CD4-positive, alpha-beta T cell treated with Interferon alpha-2 for 1 hour (primary cell): ENCODE measurements at regions not wholly inside any gene's neighbourhood (a gene's known extent, or its start where the extent isn't known, plus 50 kb on each side); places are given as distances from the start of the nearest gene placed in this dataset.

Experiments used
- DNase-seq, 2 donors: peaks; one replicate each; pipeline ENCODE4 v3.0.0-alpha.2; 2020 to 2022

DNA sequence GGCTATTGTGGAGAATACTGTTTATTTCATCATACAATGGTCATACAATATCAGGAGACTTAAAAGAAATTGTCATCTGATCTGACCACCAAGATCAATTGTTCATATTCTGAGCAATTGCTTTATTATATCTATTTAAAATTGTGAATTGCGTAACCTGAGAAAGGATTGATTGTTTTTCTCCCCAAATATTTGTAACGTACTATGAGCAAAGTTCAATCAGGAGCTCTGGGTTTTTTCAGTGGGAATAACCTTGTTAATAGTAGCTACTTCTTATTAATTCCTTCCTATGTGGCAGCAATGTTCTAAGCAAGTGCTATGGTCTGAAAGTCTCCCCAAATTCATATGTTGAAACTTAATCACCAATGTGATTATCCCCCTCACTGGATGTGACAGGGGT is 323.1 kb downstream of the ZPLD1 start:
- DNase-seq = no peak

DNA sequence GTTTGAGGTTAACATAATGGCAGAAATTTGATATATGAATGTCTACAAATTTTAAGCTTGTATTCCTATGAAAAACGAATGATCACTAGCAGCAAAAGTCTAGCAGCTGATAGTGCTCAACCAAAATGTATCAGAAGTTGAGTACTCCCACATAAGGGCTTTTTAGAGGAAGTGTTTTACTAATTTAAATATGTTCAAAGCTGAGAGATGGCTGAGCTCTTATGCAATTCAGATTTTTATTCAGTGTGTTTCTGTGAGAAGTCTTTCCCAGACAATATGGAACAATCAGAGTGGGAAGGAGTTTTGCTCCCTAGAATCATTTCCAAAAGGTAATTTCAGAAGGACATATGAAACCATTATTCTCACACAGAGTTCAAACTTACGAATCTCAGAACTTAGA is 327.0 kb downstream of the ZPLD1 start:
- DNase-seq = no peak

DNA sequence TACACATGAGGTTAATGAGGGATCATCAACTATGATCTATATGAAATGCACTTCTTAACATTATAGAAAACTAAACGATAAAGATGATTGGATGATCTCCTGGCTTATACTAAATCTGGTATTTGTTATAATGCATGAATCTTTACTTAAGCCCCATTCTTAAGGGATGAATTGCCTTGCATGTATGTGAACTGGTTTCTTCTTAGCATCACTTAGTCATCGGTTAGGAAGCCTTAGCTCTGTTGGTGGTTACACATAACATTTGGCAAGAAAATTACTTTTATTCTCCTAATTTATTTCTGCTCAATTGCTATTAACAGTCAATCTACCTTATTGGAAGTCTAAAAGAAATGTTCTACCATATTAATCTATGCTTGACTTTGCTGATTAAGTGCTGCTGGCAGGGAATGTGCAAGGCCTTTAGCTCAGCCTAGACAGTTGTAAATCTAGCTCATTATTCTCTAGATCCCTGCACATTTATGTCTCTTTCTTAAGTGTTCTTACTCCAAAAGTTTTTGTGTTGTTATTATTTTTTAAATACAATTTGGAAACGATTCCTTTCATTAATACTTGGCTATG is 356.0 kb downstream of the ZPLD1 start:
- no peak for DNase-seq

DNA sequence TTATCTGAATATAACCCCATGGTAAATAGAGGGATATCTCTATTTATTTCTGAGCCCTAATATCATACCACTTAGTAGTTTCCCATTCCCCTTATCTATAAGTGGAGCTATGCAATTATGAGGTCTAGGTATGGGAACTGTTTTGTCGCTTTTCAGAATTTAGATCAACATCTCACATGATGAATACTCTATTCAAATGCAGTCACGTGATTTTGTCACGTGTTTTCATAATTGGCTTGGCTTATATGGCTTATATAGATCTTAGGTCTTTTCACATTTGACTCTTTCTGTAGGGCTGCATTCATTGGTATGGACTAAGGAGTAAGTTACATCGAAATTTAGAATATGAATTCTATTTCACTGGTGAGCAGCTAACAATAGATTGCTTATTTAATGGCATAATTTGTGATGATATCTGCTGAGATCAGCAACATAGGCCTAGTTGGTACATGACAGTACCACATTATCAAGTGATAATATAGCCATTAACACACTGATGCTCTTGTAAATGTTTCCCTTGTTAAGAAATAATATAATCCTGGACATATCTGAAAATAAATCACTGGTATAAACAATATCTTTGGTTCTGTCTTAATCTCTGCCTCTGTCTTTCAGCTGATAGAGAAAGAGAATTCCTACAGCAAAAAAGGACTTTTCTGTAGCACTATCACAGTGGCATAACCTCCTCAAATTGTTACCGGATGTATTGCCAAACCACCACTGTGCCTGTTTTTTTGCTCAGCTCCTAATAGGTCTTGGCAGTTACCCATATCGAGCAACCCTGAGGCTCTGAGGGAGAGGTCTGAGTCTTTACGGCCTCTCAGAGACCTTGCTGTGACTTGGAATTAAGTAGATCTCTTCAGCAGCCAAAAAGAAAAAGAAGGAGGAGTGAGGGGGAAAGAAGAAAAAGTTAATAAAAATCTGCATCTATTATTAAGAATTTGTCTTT is 357.1 kb downstream of the ZPLD1 start:
- DNase-seq = no peak

DNA sequence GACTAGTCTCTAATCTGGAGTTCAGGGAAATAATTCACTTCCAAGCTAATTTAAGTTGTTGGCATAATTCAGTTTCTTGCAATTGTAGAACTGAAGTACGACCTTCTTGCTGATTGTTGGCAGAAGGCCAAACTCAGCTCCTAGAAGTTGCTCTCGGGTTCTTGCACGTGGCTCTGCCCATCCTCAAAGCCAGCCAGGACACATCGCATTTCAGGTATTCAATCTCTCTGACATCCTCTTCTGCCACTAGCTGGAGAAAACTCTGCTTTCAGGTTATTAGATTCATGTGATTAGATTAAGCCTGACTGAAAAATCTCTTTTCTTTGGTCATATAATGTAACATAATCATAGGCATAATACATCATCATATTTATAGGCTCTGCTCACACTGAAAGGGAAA is 362.0 kb downstream of the ZPLD1 start:
- no peak for DNase-seq

DNA sequence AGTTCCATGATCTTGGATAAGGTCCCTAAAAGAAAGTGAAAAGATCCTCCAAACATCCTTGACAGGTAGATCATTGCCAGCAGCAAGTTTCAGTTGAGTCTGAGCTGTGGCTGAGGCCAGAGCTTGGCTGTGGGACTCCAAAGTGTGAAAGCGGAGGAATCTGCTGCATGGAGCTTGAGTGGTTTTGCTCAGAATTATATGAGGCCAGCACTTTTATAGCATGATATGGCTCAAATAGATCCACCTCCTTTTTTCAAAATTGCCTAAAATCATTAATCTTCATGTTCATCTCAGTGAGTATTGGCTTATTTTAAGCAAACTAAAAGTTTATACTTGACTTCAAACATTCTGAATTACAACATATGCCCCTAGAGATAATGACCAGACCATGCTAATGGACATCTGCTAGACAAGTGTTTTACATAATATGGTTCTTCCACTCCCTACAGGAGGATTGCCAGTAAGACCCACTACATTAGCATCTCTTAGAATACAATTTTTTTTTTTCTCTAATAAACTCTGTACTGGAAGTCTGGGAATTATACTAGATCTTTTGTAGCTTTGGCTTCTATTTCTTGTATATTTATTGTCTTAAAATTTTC is 368.1 kb downstream of the ZPLD1 start:
- DNase-seq = no peak

DNA sequence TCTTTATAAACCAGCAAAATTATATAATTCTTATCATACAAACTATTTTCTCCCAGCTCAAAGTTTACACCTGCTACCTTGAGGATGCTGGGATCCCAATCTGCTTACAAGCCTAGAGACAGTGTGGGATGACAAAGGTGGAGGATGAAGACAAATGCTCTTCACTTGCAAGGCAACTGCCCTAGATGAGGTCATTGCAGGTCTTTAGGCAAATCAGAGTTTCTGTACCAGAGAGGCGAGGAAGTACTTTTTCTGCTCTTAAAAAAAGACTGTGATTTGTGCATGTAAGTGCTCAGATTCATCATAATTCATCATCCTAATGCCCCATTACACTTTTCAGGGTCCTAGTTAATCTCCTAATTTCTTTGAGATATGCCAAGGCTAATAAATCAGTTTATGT is 376.1 kb downstream of the ZPLD1 start:
- DNase-seq = no peak

DNA sequence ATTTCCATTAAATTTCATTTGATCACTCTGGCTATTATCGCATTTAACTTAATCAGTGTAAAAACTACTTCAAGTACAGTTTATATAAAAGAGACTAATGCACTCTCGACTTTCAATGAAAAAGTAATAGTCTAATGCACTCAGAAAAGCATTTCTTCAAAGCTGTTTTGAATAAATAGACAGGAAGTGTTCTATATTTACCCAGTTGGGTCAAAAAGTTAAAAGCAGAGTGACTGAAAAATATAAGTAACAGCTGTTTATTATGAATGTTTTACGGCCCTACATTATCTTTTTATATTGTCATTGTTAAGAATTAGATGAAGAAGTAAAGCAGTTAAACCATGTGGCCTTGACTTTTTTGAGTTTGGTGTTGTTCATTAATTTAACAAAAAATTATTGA is 391.8 kb downstream of the ZPLD1 start:
- DNase-seq = no peak

DNA sequence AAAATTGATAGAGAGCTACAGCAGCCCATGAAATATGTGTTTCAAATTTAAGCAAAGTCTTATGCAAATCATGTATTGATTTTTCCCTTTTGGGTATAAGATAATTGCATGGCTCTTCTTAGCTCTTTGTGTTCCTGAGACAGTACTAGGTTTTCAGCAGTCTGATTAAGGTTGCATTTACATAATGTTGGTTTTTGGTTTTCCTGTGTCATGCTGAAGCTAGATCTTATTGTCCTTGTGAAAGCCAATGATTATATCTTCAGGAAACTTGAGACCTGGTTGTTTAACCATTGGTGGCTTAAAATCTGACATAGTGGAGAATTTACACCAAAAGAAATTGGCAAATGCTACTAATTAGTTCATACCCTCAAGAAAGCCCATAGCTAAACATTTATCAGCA is 392.6 kb downstream of the ZPLD1 start:
- no peak for DNase-seq

DNA sequence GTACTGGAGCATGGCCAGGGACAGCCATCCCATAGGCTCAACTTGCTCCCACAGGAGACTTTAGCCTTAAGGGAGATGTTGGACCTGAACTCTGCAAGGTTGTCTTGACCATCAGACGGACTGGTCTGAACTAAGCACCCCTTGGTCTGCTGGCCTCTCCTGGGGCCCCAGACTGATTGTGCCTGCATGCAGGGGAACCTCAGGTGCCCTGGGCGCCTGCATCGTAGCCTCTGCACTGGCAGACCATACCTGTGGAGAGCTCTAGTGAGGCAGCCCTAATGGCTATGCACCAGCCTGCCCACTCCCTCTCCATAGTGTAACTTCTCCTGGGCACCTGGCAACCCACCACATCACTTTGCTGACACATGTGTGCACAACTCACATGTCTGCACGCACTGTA is 395.6 kb downstream of the ZPLD1 start:
- no peak for DNase-seq

DNA sequence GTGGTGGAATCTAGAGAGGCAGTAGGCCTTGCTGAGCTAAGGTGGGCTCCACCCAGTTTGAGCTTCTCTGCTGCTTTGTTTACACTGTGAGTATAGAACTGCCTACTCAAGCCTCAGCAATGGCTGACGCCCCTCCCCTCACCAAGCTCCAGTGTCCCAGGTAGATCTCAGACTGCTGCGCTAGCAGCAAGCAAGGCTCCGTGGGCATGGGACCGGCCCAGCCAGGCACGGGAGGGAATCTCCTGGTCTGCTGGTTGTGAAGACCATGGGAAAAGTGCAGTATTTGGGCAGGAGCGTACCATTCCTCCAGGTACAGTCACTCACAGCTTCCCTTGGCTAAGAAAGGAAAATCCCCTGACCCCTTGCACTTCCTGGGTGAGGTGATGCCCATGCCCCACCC is 407.1 kb downstream of the ZPLD1 start:
- DNase-seq = no peak

DNA sequence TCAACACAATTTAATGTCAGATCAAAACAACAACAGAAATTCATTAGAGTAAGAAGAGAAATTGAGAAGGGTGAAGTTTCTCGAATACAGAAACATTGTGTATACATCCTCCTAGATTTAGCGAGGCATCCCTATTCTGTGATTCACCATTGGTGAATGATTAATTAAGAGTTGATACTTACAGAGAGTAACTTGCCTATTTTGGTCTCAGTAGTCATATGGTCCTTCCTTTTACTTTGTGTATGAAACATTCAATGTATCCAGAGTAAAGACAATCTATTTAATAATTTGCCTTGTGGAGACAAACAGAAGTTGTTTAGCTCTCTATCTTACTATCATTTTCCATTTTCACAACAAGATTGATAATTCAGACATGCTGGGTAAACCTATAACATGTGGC is 432.0 kb downstream of the ZPLD1 start:
- DNase-seq = no peak

DNA sequence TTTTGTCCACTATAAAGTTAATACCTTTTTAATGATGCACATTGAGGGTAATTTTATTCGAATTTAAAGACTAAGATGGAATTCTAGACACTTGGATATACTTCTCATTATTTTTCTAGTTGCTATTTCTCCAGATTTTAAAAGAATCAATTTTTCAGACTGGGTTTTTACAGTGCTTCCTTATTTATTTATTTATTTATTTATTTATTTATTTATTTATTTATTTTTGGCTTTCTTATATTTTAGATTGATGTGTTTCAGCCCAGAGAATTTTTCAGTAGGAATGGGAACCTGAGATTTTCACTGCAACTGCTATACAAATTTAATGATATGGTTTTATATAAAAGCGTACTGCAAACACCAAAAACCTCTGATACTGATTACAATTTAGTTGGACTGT is 448.7 kb downstream of the ZPLD1 start:
- no peak for DNase-seq

DNA sequence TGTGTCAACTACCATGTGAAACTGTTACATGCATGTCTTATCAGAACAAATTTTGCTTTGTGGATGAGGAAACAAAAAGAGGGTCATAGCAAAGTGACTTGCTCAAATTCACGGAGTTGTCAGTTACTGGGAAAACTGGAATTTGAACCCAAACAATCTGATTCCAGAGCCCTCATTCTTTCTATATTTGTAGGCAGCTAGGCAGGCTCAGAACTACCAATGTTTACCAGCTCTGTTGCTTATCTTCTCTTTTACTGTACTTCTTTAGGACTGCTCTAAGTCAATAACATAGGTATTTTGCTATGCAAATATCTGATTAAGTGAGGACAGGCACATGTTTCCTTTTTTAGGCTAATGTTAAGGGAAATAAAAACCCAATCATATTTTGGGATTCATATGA is 450.5 kb downstream of the ZPLD1 start:
- no peak for DNase-seq

DNA sequence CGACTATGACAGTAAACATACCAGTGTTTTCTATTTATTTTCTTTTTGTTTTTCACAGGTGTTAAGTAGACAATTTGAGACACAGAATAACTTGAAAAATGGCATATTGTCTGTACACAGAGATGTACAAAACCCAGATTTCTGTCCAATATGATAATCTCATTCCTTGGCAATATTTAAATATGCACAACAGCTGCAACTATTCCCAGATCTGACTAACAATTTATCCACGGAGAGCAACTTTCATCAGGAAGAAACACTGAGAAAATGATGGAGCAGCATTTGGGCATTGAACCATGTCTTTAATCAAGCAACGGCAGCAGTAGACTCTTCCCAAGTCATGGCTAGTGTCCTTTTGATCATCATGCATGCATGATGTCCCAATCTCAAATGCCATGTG is 452.6 kb downstream of the ZPLD1 start:
- no peak for DNase-seq

DNA sequence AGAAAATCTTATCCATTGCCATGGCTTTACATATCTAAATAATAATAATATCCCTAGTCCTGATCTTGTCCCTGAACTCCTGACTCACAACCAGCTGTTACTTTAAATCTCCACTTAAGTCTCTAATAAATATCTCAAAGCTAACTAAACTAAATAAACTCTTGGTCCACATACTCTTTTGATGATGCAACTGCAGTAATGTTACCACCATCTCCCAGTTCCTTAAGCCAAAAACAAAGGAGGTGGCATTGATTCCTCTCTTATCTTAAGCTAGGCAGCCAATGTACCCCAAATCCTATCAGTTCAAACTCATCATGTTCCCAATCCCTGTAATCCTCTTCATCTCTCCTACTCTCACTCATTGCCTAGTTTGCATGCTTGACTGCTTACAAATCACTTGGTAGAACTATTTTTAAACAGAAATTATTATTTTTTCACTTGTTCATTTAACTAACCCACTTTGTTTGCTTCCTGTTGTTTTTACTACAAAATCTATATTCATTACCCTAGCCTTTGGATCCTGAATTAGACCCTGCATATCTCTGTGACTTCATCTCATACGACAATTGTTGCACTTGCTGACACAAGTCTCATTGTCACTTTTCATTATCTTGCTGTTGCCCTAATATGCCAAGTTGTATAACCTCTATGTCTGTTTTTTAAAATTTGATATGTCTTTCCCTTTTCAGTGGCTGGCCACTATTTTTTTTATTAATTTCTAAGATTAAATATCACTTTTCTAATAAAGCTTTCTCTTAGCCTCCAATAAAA is 462.2 kb downstream of the ZPLD1 start:
- no peak for DNase-seq

DNA sequence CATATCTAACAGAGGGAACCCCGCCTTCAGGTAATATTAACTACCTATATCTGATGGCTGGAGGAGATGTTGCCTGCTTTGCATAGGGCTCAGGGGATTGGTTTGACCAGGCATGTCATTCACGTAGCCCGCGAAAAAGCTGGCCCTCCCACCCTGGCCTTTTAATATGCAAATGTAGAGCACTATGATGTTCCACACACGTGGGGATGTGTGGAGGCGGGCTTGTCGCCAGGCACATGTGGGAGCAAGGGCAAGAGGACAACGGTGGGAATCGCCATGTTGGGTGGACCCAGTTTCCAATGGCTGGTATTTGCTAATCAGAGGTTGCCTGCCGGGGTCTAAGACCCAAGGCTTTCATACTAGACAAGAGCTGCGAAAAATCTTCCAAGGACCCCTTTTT is 469.8 kb downstream of the ZPLD1 start:
- no peak for DNase-seq

DNA sequence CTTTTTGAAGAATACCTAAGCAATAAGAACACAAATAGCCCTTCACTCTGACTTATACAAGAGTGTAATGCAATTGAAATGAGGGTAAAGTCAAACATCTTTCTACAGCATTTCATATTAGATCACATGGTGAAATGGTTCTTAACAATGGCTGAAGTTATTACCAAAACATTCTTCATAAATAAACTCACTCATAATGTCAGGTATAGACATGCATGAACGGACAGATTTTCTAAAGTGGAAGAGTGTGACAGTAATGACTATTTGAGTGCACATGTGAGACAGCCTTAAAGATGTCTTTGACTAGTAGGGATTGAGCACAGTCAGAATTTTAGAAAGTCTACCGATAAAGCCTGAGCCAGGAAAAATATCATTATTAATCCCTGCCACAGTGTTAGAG is 471.0 kb downstream of the ZPLD1 start:
- DNase-seq = no peak

DNA sequence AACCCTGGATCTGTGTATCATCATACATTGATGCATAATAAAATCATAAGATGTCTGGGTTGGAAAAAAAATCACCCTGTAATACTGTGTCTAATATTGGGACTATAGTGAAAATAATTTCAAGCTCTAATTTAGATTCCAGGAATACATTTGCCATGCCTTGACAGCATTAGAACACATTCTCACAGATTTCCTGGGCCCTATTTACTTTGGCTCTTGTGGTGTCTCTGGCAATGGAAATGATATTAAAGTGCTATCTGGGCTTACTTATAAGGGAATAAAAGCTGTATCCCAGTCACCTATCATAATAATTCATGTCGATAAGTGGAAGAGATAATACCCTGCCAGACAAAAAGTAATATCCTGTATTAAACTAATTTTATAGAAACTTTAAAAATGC is 472.0 kb downstream of the ZPLD1 start:
- no peak for DNase-seq

DNA sequence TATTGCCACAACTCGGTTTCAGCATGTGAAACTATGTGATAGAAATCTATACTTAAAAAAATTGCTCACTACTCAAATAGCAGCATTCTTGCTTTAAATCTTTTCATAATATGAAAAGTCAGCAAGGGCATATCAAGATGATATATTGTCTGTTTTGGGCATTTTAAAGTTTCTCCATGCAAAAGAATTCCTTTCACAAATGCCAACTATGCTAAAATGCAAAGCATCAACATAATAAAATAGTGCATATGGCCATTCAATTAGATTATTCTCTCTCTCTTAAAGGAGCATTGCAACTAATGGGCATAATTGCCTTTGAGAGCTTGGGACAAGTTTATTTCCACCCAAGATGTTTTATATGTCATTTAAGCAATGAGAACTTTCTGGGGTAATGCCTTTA is 475.1 kb downstream of the ZPLD1 start:
- DNase-seq = no peak

DNA sequence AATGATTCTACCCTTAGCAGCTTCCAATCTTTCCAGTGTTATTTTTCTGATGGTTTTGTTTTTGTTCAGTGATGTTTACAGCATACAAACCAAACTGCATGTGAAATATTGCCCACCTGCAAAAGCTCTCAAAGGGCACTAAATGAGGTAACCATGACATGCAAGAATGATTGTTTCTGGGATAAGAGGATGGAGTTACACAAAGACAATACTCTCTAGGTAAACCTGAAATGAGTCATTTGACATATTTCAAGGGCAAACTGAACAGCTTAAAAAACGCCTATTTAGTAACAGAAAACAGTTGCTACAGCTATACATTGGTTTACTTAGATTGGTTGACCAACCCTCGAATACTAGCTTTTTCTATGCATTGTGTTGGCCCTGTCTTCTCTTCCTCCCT is 481.7 kb downstream of the ZPLD1 start:
- no peak for DNase-seq

DNA sequence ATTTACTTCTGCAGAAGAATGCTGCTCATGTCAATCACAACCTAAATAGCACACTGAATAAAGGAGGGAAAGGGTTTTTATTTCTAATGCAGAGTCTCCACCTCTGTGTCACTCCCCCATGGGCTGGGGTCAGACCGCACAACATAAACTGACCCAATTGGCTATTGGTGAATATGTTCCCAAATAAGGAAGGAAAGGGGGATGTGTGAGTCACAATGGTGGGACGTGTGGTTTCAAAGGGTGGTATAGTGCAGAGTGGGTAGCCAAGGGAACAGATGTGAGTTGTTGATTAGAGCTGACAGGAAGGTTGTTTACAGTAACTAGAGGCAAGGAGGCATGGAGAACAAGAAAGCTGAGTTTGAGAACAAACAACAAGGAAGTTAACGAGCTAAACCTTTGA is 491.8 kb downstream of the ZPLD1 start:
- no peak for DNase-seq

DNA sequence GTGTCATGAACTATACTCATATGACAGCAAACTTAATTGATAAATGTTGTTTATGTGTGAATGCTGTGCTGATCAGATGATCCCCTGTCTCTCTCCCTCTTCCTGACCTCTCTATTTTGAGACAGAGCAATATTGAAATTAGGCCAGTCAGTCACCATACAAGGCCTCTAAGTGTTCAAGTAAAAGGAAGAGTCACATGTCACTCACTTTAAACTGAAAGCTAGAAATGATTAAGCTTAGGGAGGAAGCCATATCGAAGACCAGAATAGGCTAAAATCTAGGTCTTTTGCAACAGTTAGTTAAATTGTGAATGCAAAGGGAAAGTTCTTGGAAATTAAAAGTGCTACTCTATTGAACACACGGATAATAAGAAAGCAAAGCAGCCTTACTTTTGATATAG is 498.6 kb downstream of the ZPLD1 start:
- no peak for DNase-seq
